ENCODE measurements at regions not wholly inside any gene's neighbourhood (a gene's known extent, or its start where the extent isn't known, plus 50 kb on each side); places are given as distances from the start of the nearest gene placed in this dataset.

DNA sequence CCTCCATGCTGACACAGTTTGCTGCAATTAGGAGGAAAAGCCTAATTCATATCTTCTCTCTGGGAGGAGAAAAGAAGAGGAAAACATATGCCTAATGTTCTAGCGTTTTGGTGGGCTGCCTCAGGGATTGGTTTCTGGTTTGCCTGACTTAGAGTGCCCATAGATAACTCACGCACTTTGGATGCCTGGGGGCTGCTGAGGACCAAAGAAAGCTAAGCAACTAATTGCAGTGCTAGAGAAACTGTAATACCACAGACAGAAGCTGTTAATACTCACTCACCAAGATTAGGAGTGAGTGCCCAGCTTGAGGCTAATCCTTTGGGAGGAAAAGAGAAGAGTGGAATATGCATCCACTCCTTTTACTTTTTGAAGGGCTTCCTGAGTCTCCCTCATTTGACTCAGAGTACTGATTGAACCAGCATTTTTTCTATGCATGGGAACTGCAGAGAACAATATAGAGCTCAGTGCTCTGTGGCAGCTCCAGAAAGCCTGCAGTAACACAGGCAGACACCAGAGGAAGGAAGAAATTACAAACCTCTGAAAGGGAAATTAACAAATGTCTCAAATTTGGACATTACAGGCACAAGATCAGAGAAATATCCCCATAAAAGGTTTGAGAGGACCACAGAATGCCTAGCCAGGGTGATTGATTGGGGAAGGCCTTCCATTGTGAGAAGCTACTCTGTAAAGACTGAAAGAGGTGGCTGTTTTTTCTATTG lies 666.4 kb downstream of the OLFM4 start:
- H3K4me3 ChIP-seq (replicated peaks in 1 of 3; ENCODE audit: insufficient read depth in 1 of 3, low read depth in 1 of 3, low read length in 3 of 3) = no peak overlapping the region
- no TSS peak for BruUV-seq (replicated peaks)
- DNase-seq (ENCODE audit: low read depth, low spot score) (no peak), FAIRE-seq (no peak)
- no peaks in the 10 kb centered on the region for H3K27me3 ChIP-seq (ENCODE audit: control insufficient read depth in 2 of 2, insufficient read depth in 2 of 2, low read length in 2 of 2)
- TF ChIP-seq POLR2AphosphoS5 (IDR thresholded peaks at IDR 0.05; ENCODE audit: insufficient read depth, low read depth, low read length) (no peak), FOS (IDR thresholded peaks at IDR 0.05; ENCODE audit: borderline replicate concordance, insufficient read depth, low read length) (no peak), JUN (IDR thresholded peaks at IDR 0.05; ENCODE audit: borderline replicate concordance, insufficient read depth, insufficient read length, low read depth) (no peak), MAX (IDR thresholded peaks at IDR 0.05; ENCODE audit: insufficient read depth, insufficient read length) (no peak), POLR2A (IDR thresholded peaks at IDR 0.05; ENCODE audit: low read depth, low read length) (no peak), GATA2 (IDR thresholded peaks at IDR 0.05; ENCODE audit: insufficient read depth, insufficient read length, low read depth, low read length) (no peak), MYC (IDR thresholded peaks at IDR 0.05; ENCODE audit: low read depth, low read length) (no peak), EZH2 (IDR thresholded peaks at IDR 0.05; ENCODE audit: borderline replicate concordance, low read depth, low read length, severe bottlenecking) (no peak)
- TF ChIP-seq, protein P1, sequence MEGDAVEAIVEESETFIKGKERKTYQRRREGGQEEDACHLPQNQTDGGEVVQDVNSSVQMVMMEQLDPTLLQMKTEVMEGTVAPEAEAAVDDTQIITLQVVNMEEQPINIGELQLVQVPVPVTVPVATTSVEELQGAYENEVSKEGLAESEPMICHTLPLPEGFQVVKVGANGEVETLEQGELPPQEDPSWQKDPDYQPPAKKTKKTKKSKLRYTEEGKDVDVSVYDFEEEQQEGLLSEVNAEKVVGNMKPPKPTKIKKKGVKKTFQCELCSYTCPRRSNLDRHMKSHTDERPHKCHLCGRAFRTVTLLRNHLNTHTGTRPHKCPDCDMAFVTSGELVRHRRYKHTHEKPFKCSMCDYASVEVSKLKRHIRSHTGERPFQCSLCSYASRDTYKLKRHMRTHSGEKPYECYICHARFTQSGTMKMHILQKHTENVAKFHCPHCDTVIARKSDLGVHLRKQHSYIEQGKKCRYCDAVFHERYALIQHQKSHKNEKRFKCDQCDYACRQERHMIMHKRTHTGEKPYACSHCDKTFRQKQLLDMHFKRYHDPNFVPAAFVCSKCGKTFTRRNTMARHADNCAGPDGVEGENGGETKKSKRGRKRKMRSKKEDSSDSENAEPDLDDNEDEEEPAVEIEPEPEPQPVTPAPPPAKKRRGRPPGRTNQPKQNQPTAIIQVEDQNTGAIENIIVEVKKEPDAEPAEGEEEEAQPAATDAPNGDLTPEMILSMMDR (IDR thresholded peaks at IDR 0.05; ENCODE audit: extremely low read depth in 1 of 2, insufficient read depth in 1 of 2, low read depth in 1 of 2, low read length in 2 of 2) = no peak
- no peaks in the 10 kb centered on the region for H3K4me1 ChIP-seq (ENCODE audit: control insufficient read depth, extremely low read depth, insufficient read depth, low read length)
- no peak overlapping the region for H3K9ac ChIP-seq (replicated peaks; ENCODE audit: extremely low read depth, insufficient read depth, low read length)
- no peak overlapping the region for H2AFZ ChIP-seq (ENCODE audit: low read depth, low read length)
- no peak overlapping the region for H3K27ac ChIP-seq (ENCODE audit: insufficient read depth, low read depth, low read length)
- no peak overlapping the region for H3K4me2 ChIP-seq (ENCODE audit: insufficient read depth, low read length)
- no peaks in the 10 kb centered on the region for H3K79me2 ChIP-seq (ENCODE audit: control insufficient read depth, insufficient read depth, low read length)
- H4K20me1 ChIP-seq (replicated peaks; ENCODE audit: control insufficient read depth, extremely low read depth, insufficient read depth, low read length) = no peaks in the 10 kb centered on the region
- ChIA-PET POLR2A (no interaction called here), CTCF (no interaction called here)
- dilution Hi-C loops (cut with MboI; ENCODE audit: extremely low pct_ligation_motif_present, low sequenced_read_pairs) (no loop called here), intact Hi-C loops (cut with micrococcal nuclease) (no loop called here)
- no peaks in the 10 kb centered on the region for H3K9me1 ChIP-seq (replicated peaks; ENCODE audit: control insufficient read depth, extremely low read depth, insufficient read depth, low read length)
- no peaks in the 10 kb centered on the region for H3K36me3 ChIP-seq (ENCODE audit: control insufficient read depth in 2 of 2, extremely low read depth in 1 of 2, insufficient read depth in 2 of 2, low read length in 2 of 2)
- H3K9me3 ChIP-seq (replicated peaks; ENCODE audit: control insufficient read depth, insufficient read depth, low read length) = peaks cover 5% of the 10 kb centered on the region
